ENCODE measurements at regions not wholly inside any gene's neighbourhood (a gene's known extent, or its start where the extent isn't known, plus 50 kb on each side); places are given as distances from the start of the nearest gene placed in this dataset.

DNA sequence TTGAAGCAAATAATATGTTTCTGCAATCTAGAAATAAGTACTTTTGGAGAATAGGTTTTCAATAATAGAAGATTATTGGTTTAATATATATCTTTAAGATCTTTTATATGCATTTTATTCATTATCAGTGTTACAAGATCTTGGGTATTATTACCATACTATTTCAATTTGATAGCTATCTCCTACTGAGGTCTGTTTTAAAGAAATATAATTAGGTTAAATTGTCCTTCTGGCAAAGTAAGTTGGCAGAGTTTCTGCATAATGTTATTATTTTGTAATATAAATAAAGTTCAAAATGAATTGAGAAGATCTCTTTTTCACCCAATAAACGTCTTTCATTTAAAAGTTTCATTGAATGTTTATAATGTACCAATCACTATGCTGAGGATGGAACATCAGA lies 443.7 kb downstream of the FAT4 start:
- Mint-ChIP-seq H3K4me3 (no peak overlapping the region), H3K27ac (no peak overlapping the region), H3K9me3 (no peaks in the 10 kb centered on the region), H3K27me3 (ENCODE audit: low read depth) (no peaks in the 10 kb centered on the region), H3K4me1 (ENCODE audit: low read depth) (no peaks in the 10 kb centered on the region), H3K36me3 (ENCODE audit: low read depth) (no peaks in the 10 kb centered on the region)
- CTCF ChIA-PET: no interaction called here
- intact Hi-C loops (cut with micrococcal nuclease): no loop called here
- DNase-seq: no peak

GRCh38 chr4:125760201-125760819 lies 445.6 kb downstream of the FAT4 start:
- no peaks in the 10 kb centered on the region for H3K27me3 Mint-ChIP-seq (ENCODE audit: low read depth)
- H3K4me1 Mint-ChIP-seq (ENCODE audit: low read depth): no peaks in the 10 kb centered on the region
- H3K27ac Mint-ChIP-seq: no peak overlapping the region
- no peaks in the 10 kb centered on the region for H3K9me3 Mint-ChIP-seq
- intact Hi-C loops (cut with micrococcal nuclease): no loop called here
- H3K36me3 Mint-ChIP-seq (ENCODE audit: low read depth): no peaks in the 10 kb centered on the region
- no peak overlapping the region for H3K4me3 Mint-ChIP-seq
- no peak for DNase-seq
- CTCF ChIA-PET: no interaction called here

DNA sequence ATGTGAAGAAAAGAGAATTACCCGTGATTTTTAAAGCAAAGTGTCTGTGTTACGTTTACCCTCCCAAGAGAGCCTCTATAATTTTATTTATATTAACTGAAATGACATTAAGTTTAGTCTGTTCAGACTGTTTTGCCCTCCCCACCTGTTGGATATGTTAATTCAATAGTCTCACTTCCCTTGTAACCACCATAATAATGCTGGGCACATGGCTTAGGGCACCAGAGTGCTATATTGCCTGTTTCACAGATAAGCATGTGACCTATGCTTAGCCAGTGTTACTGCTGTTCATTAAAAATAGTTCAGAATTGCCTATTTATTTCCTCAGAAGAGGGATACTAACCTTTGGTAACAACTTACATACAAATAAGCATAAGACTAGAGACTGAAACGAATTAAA lies 446.2 kb downstream of the FAT4 start:
- H3K4me1 Mint-ChIP-seq (ENCODE audit: low read depth): no peaks in the 10 kb centered on the region
- CTCF ChIA-PET: no interaction called here
- intact Hi-C loops (cut with micrococcal nuclease): no loop called here
- H3K27ac Mint-ChIP-seq: no peak overlapping the region
- DNase-seq: no peak
- H3K4me3 Mint-ChIP-seq: no peak overlapping the region
- no peaks in the 10 kb centered on the region for H3K36me3 Mint-ChIP-seq (ENCODE audit: low read depth)
- no peaks in the 10 kb centered on the region for H3K9me3 Mint-ChIP-seq
- H3K27me3 Mint-ChIP-seq (ENCODE audit: low read depth): no peaks in the 10 kb centered on the region

GRCh38 chr4:125762537-125762936 lies 447.8 kb downstream of the FAT4 start:
- Mint-ChIP-seq H3K27me3 (ENCODE audit: low read depth) (no peaks in the 10 kb centered on the region), H3K4me1 (ENCODE audit: low read depth) (no peaks in the 10 kb centered on the region), H3K36me3 (ENCODE audit: low read depth) (no peaks in the 10 kb centered on the region), H3K27ac (no peak overlapping the region), H3K4me3 (no peak overlapping the region), H3K9me3 (no peaks in the 10 kb centered on the region)
- DNase-seq: no peak
- CTCF ChIA-PET: no interaction called here
- intact Hi-C loops (cut with micrococcal nuclease): no loop called here

DNA sequence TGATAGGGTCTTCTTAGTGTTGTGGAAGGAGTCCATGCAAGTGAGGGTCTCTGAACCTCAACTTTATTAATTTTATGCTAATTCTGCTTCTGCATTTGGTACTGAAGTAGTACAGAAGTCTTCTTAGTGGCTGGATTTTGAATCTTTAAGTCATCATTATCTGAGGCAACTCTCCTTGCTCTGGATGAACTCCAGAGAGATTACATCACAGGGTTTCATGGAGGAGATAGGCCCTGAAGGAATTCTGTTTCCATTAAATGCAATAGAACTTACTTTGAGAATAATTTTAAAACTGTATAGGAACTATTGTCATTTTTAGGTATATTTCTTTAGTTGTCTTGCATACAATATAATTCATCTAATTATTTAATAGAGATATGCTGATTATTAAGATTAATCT lies 451.2 kb downstream of the FAT4 start:
- Mint-ChIP-seq H3K27ac (no peak overlapping the region), H3K4me1 (ENCODE audit: low read depth) (no peaks in the 10 kb centered on the region), H3K36me3 (ENCODE audit: low read depth) (no peaks in the 10 kb centered on the region), H3K9me3 (peaks cover 3% of the 10 kb centered on the region), H3K27me3 (ENCODE audit: low read depth) (no peaks in the 10 kb centered on the region), H3K4me3 (no peak overlapping the region)
- CTCF ChIA-PET: no interaction called here
- intact Hi-C loops (cut with micrococcal nuclease): no loop called here
- no peak for DNase-seq

- intact Hi-C loops (cut with micrococcal nuclease): no loop called here
Observed at GRCh38 chr4:125770814-125771398, 456.2 kb downstream of the FAT4 start.

GRCh38 chr4:125772680-125773079 lies 457.9 kb downstream of the FAT4 start:
- Mint-ChIP-seq H3K4me3 (no peak overlapping the region), H3K27ac (no peak overlapping the region), H3K36me3 (ENCODE audit: low read depth) (no peaks in the 10 kb centered on the region), H3K27me3 (ENCODE audit: low read depth) (no peaks in the 10 kb centered on the region), H3K4me1 (ENCODE audit: low read depth) (no peaks in the 10 kb centered on the region), H3K9me3 (peaks cover 14% of the 10 kb centered on the region)
- intact Hi-C loops (cut with micrococcal nuclease): no loop called here
- CTCF ChIA-PET: no interaction called here
- DNase-seq: no peak

More at GRCh38 chr4:125770814-125771398, 456.2 kb downstream of the FAT4 start:
- Mint-ChIP-seq H3K4me3 (no peak overlapping the region), H3K36me3 (ENCODE audit: low read depth) (no peaks in the 10 kb centered on the region), H3K4me1 (ENCODE audit: low read depth) (no peaks in the 10 kb centered on the region), H3K27me3 (ENCODE audit: low read depth) (no peaks in the 10 kb centered on the region), H3K27ac (no peak overlapping the region), H3K9me3 (peaks cover 14% of the 10 kb centered on the region)
- DNase-seq: no peak
- CTCF ChIA-PET: no interaction called here

- intact Hi-C loops (cut with micrococcal nuclease): no loop called here
- no peak overlapping the region for H3K27ac Mint-ChIP-seq
- peaks cover 13% of the 10 kb centered on the region for H3K9me3 Mint-ChIP-seq
- no peak for DNase-seq
- no peaks in the 10 kb centered on the region for H3K27me3 Mint-ChIP-seq (ENCODE audit: low read depth)
- H3K4me3 Mint-ChIP-seq: no peak overlapping the region
- CTCF ChIA-PET: no interaction called here
- H3K4me1 Mint-ChIP-seq (ENCODE audit: low read depth): no peaks in the 10 kb centered on the region
- H3K36me3 Mint-ChIP-seq (ENCODE audit: low read depth): no peaks in the 10 kb centered on the region
Observed at GRCh38 chr4:125773502-125773901, 458.7 kb downstream of the FAT4 start.

GRCh38 chr4:125773931-125774330 lies 459.2 kb downstream of the FAT4 start:
- H3K36me3 Mint-ChIP-seq (ENCODE audit: low read depth): no peaks in the 10 kb centered on the region
- no peaks in the 10 kb centered on the region for H3K4me1 Mint-ChIP-seq (ENCODE audit: low read depth)
- no peak overlapping the region for H3K27ac Mint-ChIP-seq
- no peak for DNase-seq
- no peaks in the 10 kb centered on the region for H3K27me3 Mint-ChIP-seq (ENCODE audit: low read depth)
- intact Hi-C loops (cut with micrococcal nuclease): no loop called here
- H3K9me3 Mint-ChIP-seq: peaks cover 15% of the 10 kb centered on the region
- CTCF ChIA-PET: no interaction called here
- no peak overlapping the region for H3K4me3 Mint-ChIP-seq

GRCh38 chr4:125776146-125776545 lies 461.4 kb downstream of the FAT4 start:
- Mint-ChIP-seq H3K4me1 (ENCODE audit: low read depth) (no peaks in the 10 kb centered on the region), H3K27me3 (ENCODE audit: low read depth) (no peaks in the 10 kb centered on the region), H3K36me3 (ENCODE audit: low read depth) (no peaks in the 10 kb centered on the region), H3K4me3 (no peak overlapping the region), H3K27ac (no peak overlapping the region), H3K9me3 (peaks cover 11% of the 10 kb centered on the region)
- DNase-seq: no peak
- intact Hi-C loops (cut with micrococcal nuclease): no loop called here
- CTCF ChIA-PET: no interaction called here

DNA sequence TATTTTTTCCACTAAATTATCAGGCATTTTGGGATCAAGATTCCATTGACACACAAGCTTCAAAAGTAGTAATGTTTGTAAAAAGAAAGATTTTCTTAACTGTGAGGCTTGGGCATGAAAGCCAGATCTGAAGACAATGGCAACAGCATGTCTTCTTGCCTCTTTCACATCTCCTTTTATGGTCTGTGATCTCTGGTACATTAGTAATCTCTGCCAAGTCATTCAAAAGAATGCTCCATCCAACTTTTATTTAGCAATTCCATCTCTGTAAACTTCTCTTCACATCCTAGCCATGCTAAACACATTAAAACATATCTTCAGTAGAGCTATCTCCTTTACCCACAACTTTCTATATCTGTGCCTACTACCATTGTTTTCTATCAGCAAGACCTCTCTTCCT lies 465.4 kb downstream of the FAT4 start:
- H3K27me3 Mint-ChIP-seq (ENCODE audit: low read depth): no peaks in the 10 kb centered on the region
- peaks cover 6% of the 10 kb centered on the region for H3K9me3 Mint-ChIP-seq
- H3K4me3 Mint-ChIP-seq: no peak overlapping the region
- no peaks in the 10 kb centered on the region for H3K4me1 Mint-ChIP-seq (ENCODE audit: low read depth)
- H3K36me3 Mint-ChIP-seq (ENCODE audit: low read depth): no peaks in the 10 kb centered on the region
- H3K27ac Mint-ChIP-seq: no peak overlapping the region
- intact Hi-C loops (cut with micrococcal nuclease): no loop called here
- no peak for DNase-seq
- CTCF ChIA-PET: no interaction called here

DNA sequence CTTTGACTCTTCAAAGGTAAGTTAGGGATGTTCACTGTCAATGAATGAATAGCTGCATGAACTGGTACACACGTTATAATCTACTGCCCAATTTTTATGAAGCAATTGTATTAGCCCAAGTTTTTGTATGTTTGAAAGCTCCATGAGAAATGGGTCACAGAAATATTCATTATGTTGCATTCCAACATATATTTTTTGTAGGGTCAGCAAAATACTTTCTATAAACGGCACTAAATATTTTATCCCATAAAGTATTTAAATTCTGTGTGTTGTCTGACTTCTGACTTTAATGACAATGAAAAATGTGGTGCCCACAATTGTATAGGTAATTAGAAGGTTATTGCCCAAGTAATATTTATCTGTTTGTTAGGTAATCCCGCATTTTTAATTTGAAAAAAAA lies 466.0 kb downstream of the FAT4 start:
- Mint-ChIP-seq H3K9me3 (peaks cover 2% of the 10 kb centered on the region), H3K4me1 (ENCODE audit: low read depth) (no peaks in the 10 kb centered on the region), H3K36me3 (ENCODE audit: low read depth) (no peaks in the 10 kb centered on the region), H3K27me3 (ENCODE audit: low read depth) (no peaks in the 10 kb centered on the region), H3K4me3 (no peak overlapping the region), H3K27ac (no peak overlapping the region)
- CTCF ChIA-PET: no interaction called here
- no peak for DNase-seq
- intact Hi-C loops (cut with micrococcal nuclease): no loop called here

GRCh38 chr4:125781651-125782050 lies 466.9 kb downstream of the FAT4 start:
- DNase-seq: no peak
- Mint-ChIP-seq H3K36me3 (ENCODE audit: low read depth) (no peaks in the 10 kb centered on the region), H3K27me3 (ENCODE audit: low read depth) (no peaks in the 10 kb centered on the region), H3K9me3 (peaks cover 2% of the 10 kb centered on the region), H3K4me1 (ENCODE audit: low read depth) (no peaks in the 10 kb centered on the region), H3K4me3 (no peak overlapping the region), H3K27ac (no peak overlapping the region)
- intact Hi-C loops (cut with micrococcal nuclease): no loop called here
- CTCF ChIA-PET: no interaction called here
